GM19240 (cell line): ENCODE measurements at regions not wholly inside any gene's neighbourhood (a gene's known extent, or its start where the extent isn't known, plus 50 kb on each side); places are given as distances from the start of the nearest gene placed in this dataset.

Experiments used
- DNase-seq: peaks from one replicate; pipeline ENCODE4 v3.0.0; 2011; ENCODE audit warnings: low spot score; ENCODE audit not compliant: insufficient read length

GRCh38 chr7:52897713-52898112, 137.7 kb upstream of the POM121L12 start:
- no peak for DNase-seq

- no peak for DNase-seq
Measured at GRCh38 chr7:52897288-52897687, 138.1 kb upstream of the POM121L12 start.

- DNase-seq = no peak
Measured at GRCh38 chr7:52877240-52877639, 158.2 kb upstream of the POM121L12 start.

GRCh38 chr7:52876402-52876801, 159.0 kb upstream of the POM121L12 start:
- DNase-seq = no peak

- no peak for DNase-seq
Measured at GRCh38 chr7:52863652-52864051, 171.8 kb upstream of the POM121L12 start.

GRCh38 chr7:52862321-52862720, 173.1 kb upstream of the POM121L12 start:
- DNase-seq = no peak

- DNase-seq = no peak
Measured at GRCh38 chr7:52857367-52857766, 178.1 kb upstream of the POM121L12 start.

- no peak for DNase-seq
Measured at GRCh38 chr7:52854681-52855080, 180.8 kb upstream of the POM121L12 start.

GRCh38 chr7:52851547-52851946, 183.9 kb upstream of the POM121L12 start:
- no peak for DNase-seq

- no peak for DNase-seq
Measured at GRCh38 chr7:52843436-52843835, 192.0 kb upstream of the POM121L12 start.

GRCh38 chr7:52842202-52842900, 193.1 kb upstream of the POM121L12 start:
- DNase-seq = no peak

- no peak for DNase-seq
Measured at GRCh38 chr7:52838981-52839411, 196.4 kb upstream of the POM121L12 start.

GRCh38 chr7:52831321-52831720, 204.1 kb upstream of the POM121L12 start:
- no peak for DNase-seq

GRCh38 chr7:52830801-52831200, 204.6 kb upstream of the POM121L12 start:
- no peak for DNase-seq

- DNase-seq = no peak
Measured at GRCh38 chr7:52826515-52827265, 208.7 kb upstream of the POM121L12 start.

- DNase-seq = no peak
Measured at GRCh38 chr7:52825611-52826010, 209.8 kb upstream of the POM121L12 start.

GRCh38 chr7:52811537-52811936, 223.9 kb upstream of the POM121L12 start:
- DNase-seq = no peak

GRCh38 chr7:52799817-52800216, 235.6 kb upstream of the POM121L12 start:
- no peak for DNase-seq

- no peak for DNase-seq
Measured at GRCh38 chr7:52797801-52798200, 237.6 kb upstream of the POM121L12 start.

- no peak for DNase-seq
Measured at GRCh38 chr7:52794621-52795020, 240.8 kb upstream of the POM121L12 start.

- no peak for DNase-seq
Measured at GRCh38 chr7:52791176-52791700, 244.2 kb upstream of the POM121L12 start.

- no peak for DNase-seq
Measured at GRCh38 chr7:52786174-52786573, 249.3 kb upstream of the POM121L12 start.

- no peak for DNase-seq
Measured at GRCh38 chr7:52782348-52782747, 253.1 kb upstream of the POM121L12 start.
